CD4-positive, alpha-beta T cell treated with Interleukin-6 for 4 hours (primary cell): ENCODE measurements at regions not wholly inside any gene's neighbourhood (a gene's known extent, or its start where the extent isn't known, plus 50 kb on each side); places are given as distances from the start of the nearest gene placed in this dataset.

ENCODE experiments used
- DNase-seq: peaks from one replicate; pipeline ENCODE4 v3.0.0-alpha.2; 2020; ENCODE audit warnings: mixed read lengths

- DNase-seq = no peak
Measured at GRCh38 chr20:57908704-57909630, 199.2 kb upstream of the PMEPA1 start.

DNA sequence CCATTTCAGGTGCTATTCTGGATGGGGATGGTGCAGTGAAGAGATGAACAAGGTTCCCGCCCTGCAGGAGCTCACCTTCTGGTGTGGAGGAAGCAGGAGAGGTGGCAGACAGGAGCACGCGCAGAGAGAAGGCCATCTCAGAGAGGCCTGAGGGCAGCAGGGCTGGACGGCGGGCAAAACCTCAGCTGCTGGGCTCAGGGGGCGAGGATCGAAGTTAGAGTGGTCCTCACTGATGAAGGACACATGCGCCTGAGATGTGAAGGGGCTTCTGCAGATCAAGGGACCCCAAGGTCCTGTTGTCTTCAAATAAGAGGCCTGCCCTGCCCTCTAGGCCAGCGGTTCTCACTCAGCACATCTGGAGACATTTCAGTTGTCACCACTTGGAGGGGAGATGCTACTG, 198.4 kb upstream of the PMEPA1 start:
- no peak for DNase-seq

- DNase-seq = no peak
Measured at GRCh38 chr20:57907131-57908000, 197.6 kb upstream of the PMEPA1 start.

DNA sequence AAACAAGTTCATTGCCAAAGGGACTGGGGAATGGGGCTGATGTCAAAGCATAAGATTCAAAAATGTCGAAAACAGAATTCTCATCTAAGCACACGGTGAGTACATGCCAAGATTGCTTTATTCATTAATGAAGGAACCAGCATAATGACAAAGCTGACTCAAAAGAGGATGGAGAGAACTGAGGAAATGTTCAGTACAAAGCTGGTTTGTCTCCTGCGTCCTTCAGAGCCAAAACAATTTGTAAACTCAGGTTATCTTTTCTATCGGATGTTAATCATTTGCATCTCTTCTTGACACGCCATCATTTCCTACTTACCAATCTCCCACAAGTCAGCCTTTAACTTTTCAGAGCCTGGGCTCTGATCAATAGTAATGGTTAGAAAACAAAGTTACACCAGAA, 195.6 kb upstream of the PMEPA1 start:
- DNase-seq = no peak

- no peak for DNase-seq
Measured at GRCh38 chr20:57904314-57905105, 194.7 kb upstream of the PMEPA1 start.

DNA sequence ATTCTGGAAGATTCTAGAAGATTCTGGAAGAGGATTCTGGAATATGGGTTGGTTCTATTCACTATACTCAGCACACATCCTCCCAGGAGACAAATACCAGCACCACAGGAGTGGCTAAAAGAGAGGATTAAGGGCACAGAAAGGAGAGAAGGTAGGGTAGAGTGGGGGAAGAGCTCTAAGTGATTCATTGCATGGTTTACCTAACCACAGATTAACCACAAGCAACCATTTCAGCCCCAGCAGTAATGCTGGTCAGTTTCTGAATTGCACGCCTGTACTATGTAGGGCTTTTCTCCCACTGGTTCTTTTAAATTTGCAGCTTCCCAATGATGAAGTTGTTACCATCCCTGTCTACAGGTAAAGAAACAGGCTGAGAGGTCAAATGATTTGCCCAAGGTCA, 192.7 kb upstream of the PMEPA1 start:
- DNase-seq = no peak

DNA sequence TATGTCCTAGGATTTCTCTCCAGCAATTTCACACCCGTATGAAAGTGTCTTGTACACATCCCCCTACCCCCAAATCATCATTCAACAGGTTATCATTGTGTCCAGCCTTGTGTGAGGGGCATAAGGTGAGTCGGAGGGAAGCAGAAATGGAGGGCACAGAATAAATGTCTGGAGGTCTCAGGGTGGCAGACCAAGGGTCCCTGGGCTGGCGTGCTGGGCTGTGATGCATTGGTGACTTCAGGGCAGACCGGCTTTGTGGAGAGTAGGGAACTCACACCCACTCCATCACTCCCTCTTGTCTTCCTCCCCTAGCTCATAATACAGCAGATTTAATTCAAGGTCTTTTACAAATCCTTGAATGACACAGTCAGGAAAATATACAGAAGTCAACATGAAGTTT, 191.7 kb upstream of the PMEPA1 start:
- DNase-seq = no peak

DNA sequence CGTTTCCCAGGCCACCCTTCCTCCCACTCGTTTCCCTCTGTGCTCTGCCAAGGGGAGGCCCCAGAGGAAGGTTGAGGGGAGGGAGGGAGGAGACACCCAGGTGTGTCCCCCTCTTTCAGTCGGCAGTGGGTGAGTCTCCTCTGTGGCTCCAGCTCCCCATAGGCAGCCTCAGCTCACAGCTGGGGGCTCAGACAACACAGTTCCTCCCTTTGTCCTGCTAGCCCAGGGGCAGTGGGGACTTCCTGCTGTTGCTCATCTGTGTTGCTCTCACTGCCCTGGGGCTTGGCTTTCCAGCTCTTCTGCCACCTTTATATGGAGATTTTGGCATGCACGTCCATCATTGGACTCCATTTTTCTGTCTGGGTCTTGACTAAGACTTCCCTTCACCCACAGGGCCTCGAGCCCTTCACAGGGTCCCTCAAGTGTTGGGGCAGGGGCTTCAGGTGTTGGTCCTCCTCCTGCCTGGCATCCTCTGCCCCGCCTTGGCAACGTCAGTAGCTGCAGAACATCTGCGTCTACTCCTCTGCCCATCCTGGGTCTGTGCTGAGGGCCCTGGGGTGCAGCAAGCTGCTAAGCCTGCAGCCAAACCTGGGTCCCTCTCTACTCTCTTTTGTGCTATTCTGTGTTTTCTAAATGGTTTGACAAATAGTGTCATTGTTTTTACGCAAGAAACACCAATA, 190.6 kb upstream of the PMEPA1 start:
- no peak for DNase-seq

DNA sequence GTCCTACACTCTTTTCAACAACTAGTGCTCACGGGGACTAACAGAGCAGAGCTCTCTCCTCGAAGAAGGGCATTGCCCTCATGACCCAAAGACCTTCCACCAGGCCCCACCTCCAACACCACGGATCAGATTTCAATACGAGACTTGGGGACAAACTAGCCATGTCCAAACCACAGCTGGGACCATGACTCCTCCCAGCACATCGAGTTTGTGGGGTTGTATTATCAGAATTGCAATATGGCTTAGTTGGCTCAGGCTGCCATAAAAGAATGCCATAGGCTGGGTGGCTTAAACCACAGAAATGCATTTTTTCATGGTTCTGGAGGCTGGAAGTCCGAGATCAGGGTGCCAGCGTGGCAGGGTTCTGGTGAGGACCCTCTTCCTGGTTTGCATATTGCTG, 189.7 kb upstream of the PMEPA1 start:
- DNase-seq = no peak

DNA sequence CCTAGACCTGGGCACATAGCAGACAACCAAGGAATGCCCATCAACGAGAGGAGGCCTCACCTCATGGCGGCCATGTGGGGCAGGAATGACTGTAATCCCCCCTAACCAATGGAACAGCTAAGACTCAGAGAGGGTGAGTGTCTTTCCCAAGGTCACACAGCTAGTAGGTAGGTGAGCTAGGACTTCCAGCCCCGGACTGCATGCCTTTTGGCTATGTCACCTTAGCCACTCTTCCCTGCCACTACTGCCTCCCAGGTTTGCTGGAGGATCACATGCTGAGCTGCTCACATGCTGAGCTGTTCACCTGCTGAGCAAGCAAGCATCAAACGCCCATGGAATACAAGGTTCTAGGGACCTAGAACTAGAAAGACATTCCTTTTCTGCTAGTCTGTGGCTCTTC, 188.5 kb upstream of the PMEPA1 start:
- DNase-seq = no peak

GRCh38 chr20:57897891-57898290, 188.1 kb upstream of the PMEPA1 start:
- no peak for DNase-seq

GRCh38 chr20:57897156-57897874, 187.5 kb upstream of the PMEPA1 start:
- no peak for DNase-seq

- no peak for DNase-seq
Measured at GRCh38 chr20:57896563-57896962, 186.7 kb upstream of the PMEPA1 start.

- DNase-seq = no peak
Measured at GRCh38 chr20:57896017-57896416, 186.2 kb upstream of the PMEPA1 start.

DNA sequence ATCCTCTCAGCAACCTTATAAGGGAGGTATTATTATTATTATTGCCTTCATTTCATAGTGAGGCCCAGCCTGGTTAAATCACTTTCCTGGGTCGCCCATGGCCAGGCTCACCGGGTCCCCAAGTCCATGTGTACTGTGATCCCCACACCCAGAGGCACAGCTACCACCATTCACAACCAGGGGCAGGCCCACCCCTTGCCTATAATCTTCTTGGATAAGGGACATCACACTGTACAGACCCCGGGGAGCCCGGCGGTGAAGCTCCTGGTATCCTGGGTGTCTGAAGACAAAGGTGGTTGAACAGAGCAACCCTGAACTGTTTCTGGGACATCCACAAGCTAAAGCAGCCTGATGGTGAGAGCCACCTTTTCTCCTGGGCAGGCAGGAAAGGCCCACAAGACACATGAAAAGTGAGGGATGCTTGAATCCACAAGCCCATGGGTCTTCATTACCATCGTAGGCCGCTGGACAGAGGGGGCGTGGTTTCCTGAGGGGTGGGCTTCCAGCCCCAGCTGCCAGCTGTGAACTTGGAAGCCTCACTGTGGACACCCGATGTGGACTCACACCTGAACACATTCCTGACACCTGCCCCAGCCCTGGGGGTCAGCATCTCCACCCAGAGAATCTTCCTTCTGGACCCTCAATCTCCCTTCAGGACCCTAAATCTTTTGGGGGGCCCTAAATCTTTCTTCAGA, 185.5 kb upstream of the PMEPA1 start:
- no peak for DNase-seq

- no peak for DNase-seq
Measured at GRCh38 chr20:57894522-57894921, 184.7 kb upstream of the PMEPA1 start.

- no peak for DNase-seq
Measured at GRCh38 chr20:57894096-57894495, 184.3 kb upstream of the PMEPA1 start.

GRCh38 chr20:57893366-57893999, 183.7 kb upstream of the PMEPA1 start:
- DNase-seq = no peak

DNA sequence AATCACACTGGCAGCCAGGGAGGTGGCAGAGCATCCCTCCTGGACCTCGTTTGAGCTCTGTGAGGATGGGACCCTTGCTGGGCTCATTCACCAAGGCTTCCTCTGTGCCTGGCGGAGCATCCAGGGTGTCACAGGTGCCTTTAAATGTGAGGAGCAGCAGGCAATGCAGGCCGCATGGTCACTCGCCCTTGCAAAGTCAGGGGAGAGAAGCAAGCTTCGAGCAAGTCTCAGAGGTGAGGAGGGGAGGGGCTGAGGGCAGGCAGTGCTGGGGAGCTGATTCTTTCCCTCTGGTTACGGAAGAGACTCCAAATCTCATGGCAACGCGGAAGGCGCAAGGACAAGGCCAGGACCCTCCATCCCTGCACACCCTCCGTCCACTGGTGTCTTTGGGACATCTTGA, 182.7 kb upstream of the PMEPA1 start:
- DNase-seq = no peak

DNA sequence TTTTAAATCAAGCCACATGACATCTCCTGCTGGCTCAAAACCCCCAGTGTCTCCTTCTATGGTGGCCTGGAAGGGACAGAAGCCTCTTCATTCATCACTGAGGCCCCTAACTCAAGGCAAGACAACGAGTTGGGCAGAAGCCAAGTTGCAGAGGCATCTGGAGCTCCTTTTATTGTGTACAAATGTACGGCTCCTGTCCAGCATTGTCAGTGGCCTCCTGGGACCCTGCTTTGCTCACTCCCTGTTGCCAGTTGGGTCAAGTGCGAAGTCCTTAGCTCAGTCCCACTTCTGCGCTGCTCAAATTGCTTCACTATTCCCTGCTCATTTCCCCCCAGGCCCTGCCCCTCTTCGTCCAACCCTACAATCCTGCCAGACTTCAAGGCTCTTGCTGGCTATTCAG, 181.2 kb upstream of the PMEPA1 start:
- DNase-seq = no peak
